ENCODE measurements at regions not wholly inside any gene's neighbourhood (a gene's known extent, or its start where the extent isn't known, plus 50 kb on each side); places are given as distances from the start of the nearest gene placed in this dataset.

DNA sequence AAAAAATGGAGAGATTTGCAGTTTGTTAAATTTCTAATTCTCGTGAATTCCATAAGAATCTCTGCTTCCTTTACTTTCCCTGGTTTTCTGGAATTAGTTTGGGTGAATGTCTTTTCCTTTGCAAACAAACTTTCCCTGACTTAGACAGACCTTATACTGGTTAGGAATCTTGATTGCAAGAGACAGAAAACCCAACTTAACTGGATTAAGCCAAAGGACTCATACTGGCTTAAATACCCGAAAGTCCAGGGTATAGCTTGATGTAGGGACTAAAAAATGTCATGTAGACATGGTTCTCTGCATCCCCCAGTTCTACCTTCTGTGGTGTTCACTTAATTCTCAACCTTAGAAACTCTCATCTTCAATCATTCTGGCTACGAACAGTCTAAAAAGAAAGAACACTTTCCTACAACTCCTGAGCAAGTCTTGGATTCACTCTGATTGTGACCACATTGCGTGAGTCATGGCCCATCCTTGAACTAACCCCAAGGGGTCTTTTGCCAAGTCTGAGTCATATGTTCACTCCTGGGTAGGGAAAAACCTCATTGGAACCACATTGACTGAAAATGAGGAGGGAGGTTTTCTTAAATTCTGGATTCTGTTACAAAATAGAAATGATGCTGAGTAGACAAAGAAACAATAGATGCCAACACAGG is 136.0 kb upstream of the DAZL start:
- H2BK15ac ChIP-seq (replicated peaks; ENCODE audit: low read depth), result no peak overlapping the region
- no peak overlapping the region for H4K8ac ChIP-seq (ENCODE audit: low read depth, low read length)
- no peaks in the 10 kb centered on the region for H3K79me1 ChIP-seq (ENCODE audit: low read length)
- H4K5ac ChIP-seq (ENCODE audit: low read length), result no peak overlapping the region
- H2AK5ac ChIP-seq (ENCODE audit: low read length), result no peak overlapping the region
- H3K27ac ChIP-seq (ENCODE audit: low read depth, low read length), result no peak overlapping the region
- no peak for DNase-seq
- no peak overlapping the region for H3K18ac ChIP-seq (ENCODE audit: low read length)
- H3K27me3 ChIP-seq (ENCODE audit: insufficient read depth, low read length, poor library complexity), result no peaks in the 10 kb centered on the region
- H3K4me1 ChIP-seq (ENCODE audit: control insufficient read depth, low read depth, low read length), result no peaks in the 10 kb centered on the region
- H3K23ac ChIP-seq (ENCODE audit: low read length), result no peak overlapping the region
- no peak overlapping the region for H2BK120ac ChIP-seq (ENCODE audit: low read depth, low read length)
- H3K79me2 ChIP-seq (ENCODE audit: control insufficient read depth, insufficient read depth, low read length), result no peaks in the 10 kb centered on the region
- no peak overlapping the region for H2BK5ac ChIP-seq (ENCODE audit: low read length)
- no peak overlapping the region for H3K4me2 ChIP-seq (ENCODE audit: low read length)
- H3K56ac ChIP-seq (ENCODE audit: low read length), result no peak overlapping the region
- H3K4ac ChIP-seq (ENCODE audit: low read depth, low read length), result no peak overlapping the region
- H3K4me3 ChIP-seq (ENCODE audit: low read length), result no peak overlapping the region
- H3K36me3 ChIP-seq (ENCODE audit: control insufficient read depth, insufficient read depth, low read length), result no peaks in the 10 kb centered on the region
- H3K9ac ChIP-seq (ENCODE audit: low read length), result no peak overlapping the region
- no CpG with 5 or more reads among the region's 4 CpGs for WGBS (ENCODE audit: extremely low coverage, insufficient coverage, low lambda C conversion rate)

DNA sequence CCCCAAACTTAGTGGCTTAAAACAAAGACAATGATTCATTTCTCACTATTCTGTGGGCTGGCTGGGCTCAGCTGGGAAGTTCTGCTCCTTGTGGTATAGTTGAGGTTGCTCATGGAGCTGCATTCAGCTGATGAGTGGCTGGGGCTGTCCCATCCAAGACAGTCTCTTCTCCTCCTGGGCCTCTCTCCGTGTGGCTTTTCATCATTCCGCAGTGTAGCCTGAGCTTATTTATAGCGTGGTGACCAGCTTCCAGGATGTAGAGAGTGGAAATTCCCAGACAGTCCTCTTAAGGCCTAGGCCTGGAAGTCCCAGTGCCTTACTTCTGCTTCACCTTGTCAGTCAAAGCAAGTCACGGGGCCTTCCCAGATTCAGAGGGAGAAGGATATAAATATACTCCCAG is 136.7 kb upstream of the DAZL start:
- H3K23ac ChIP-seq (ENCODE audit: low read length), result no peak overlapping the region
- no peak overlapping the region for H2BK15ac ChIP-seq (replicated peaks; ENCODE audit: low read depth)
- no peak overlapping the region for H4K5ac ChIP-seq (ENCODE audit: low read length)
- H3K4ac ChIP-seq (ENCODE audit: low read depth, low read length), result no peak overlapping the region
- no peak overlapping the region for H2AK5ac ChIP-seq (ENCODE audit: low read length)
- no peak overlapping the region for H2BK120ac ChIP-seq (ENCODE audit: low read depth, low read length)
- H3K4me3 ChIP-seq (ENCODE audit: low read length), result no peak overlapping the region
- H3K27me3 ChIP-seq (ENCODE audit: insufficient read depth, low read length, poor library complexity), result no peaks in the 10 kb centered on the region
- no CpG with 5 or more reads among the region's 4 CpGs for WGBS (ENCODE audit: extremely low coverage, insufficient coverage, low lambda C conversion rate)
- no peak overlapping the region for H2BK5ac ChIP-seq (ENCODE audit: low read length)
- no peak for DNase-seq
- H3K4me2 ChIP-seq (ENCODE audit: low read length), result no peak overlapping the region
- H4K8ac ChIP-seq (ENCODE audit: low read depth, low read length), result no peak overlapping the region
- no peaks in the 10 kb centered on the region for H3K79me1 ChIP-seq (ENCODE audit: low read length)
- H3K56ac ChIP-seq (ENCODE audit: low read length), result no peak overlapping the region
- H3K36me3 ChIP-seq (ENCODE audit: control insufficient read depth, insufficient read depth, low read length), result no peaks in the 10 kb centered on the region
- no peaks in the 10 kb centered on the region for H3K4me1 ChIP-seq (ENCODE audit: control insufficient read depth, low read depth, low read length)
- no peaks in the 10 kb centered on the region for H3K79me2 ChIP-seq (ENCODE audit: control insufficient read depth, insufficient read depth, low read length)
- no peak overlapping the region for H3K18ac ChIP-seq (ENCODE audit: low read length)
- no peak overlapping the region for H3K9ac ChIP-seq (ENCODE audit: low read length)
- H3K27ac ChIP-seq (ENCODE audit: low read depth, low read length), result no peak overlapping the region

DNA sequence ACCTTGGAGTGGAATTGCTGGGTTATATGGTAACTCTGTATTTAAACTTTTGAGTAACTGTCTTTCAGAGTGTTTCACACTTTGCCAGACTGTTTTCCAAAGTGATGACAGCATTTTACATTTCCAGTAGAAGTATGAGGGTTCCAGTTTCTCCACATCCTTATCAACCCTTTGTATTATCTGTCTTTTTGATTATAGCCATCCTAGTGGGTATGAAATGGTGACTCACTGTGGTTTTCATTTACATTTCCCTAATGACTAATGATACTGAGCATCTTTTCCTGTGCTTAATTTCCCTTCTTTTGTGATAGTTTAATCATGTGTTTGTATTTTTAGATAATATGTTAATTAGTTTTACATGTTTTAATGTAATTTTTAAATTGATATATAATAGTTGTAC is 138.1 kb upstream of the DAZL start:
- no peaks in the 10 kb centered on the region for H3K27me3 ChIP-seq (ENCODE audit: insufficient read depth, low read length, poor library complexity)
- no peak overlapping the region for H3K23ac ChIP-seq (ENCODE audit: low read length)
- H3K4ac ChIP-seq (ENCODE audit: low read depth, low read length), result no peak overlapping the region
- no peak overlapping the region for H4K5ac ChIP-seq (ENCODE audit: low read length)
- H3K79me1 ChIP-seq (ENCODE audit: low read length), result no peaks in the 10 kb centered on the region
- no peaks in the 10 kb centered on the region for H3K4me1 ChIP-seq (ENCODE audit: control insufficient read depth, low read depth, low read length)
- no peak overlapping the region for H3K18ac ChIP-seq (ENCODE audit: low read length)
- H3K79me2 ChIP-seq (ENCODE audit: control insufficient read depth, insufficient read depth, low read length), result no peaks in the 10 kb centered on the region
- H2BK15ac ChIP-seq (replicated peaks; ENCODE audit: low read depth), result no peak overlapping the region
- no peak overlapping the region for H3K4me3 ChIP-seq (ENCODE audit: low read length)
- H3K56ac ChIP-seq (ENCODE audit: low read length), result no peak overlapping the region
- H2BK120ac ChIP-seq (ENCODE audit: low read depth, low read length), result no peak overlapping the region
- no peak for DNase-seq
- H3K9ac ChIP-seq (ENCODE audit: low read length), result no peak overlapping the region
- H2AK5ac ChIP-seq (ENCODE audit: low read length), result no peak overlapping the region
- no peak overlapping the region for H3K4me2 ChIP-seq (ENCODE audit: low read length)
- H3K36me3 ChIP-seq (ENCODE audit: control insufficient read depth, insufficient read depth, low read length), result no peaks in the 10 kb centered on the region
- no peak overlapping the region for H2BK5ac ChIP-seq (ENCODE audit: low read length)
- H4K8ac ChIP-seq (ENCODE audit: low read depth, low read length), result no peak overlapping the region
- no peak overlapping the region for H3K27ac ChIP-seq (ENCODE audit: low read depth, low read length)

DNA sequence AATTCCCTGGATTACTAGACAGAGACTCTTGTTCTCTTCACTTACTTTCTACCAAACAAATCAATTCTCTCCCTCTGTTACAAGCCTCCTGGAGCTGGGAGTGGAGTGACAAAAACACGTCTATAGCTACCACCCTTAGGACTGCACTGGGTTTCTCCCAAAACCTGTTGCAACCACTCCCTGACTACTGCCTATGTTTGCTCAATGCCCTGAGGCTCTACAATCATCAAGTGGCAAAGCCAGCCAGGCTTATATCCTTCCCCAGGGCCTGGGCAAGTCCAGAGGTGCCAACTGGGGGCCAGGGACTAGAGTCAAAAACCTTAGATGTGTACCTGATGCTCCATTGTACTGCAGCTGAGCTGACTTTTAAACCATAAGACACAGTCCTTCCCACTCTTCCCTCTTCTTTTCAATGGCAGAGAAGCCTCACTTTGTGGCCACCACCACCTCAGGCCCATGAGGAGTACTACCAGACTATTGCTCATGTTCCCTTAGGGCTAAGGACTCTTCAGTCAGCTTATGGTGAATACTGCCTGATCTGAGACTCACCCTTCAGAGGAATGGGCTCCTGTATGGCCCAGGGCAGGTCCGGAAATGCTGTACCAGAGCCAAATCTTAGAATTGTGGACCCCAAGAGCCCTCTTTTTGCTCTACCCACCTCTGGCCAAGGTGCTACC is 125.4 kb upstream of the PLCL2 start:
- Histone ChIP-seq H3K9ac (ENCODE audit: low read length) (no peak overlapping the region), H3K79me1 (ENCODE audit: low read length) (no peaks in the 10 kb centered on the region), H3K4me3 (ENCODE audit: low read length) (no peak overlapping the region), H3K4me2 (ENCODE audit: low read length) (no peak overlapping the region), H4K5ac (ENCODE audit: low read length) (no peak overlapping the region), H3K27ac (ENCODE audit: low read depth, low read length) (no peak overlapping the region), H3K27me3 (ENCODE audit: insufficient read depth, low read length, poor library complexity) (no peaks in the 10 kb centered on the region), H3K4me1 (ENCODE audit: control insufficient read depth, low read depth, low read length) (no peaks in the 10 kb centered on the region), H3K56ac (ENCODE audit: low read length) (no peak overlapping the region), H2BK120ac (ENCODE audit: low read depth, low read length) (no peak overlapping the region), H2BK5ac (ENCODE audit: low read length) (no peak overlapping the region), H3K4ac (ENCODE audit: low read depth, low read length) (no peak overlapping the region), H2AK5ac (ENCODE audit: low read length) (no peak overlapping the region), H3K18ac (ENCODE audit: low read length) (no peak overlapping the region), H3K36me3 (ENCODE audit: control insufficient read depth, insufficient read depth, low read length) (no peaks in the 10 kb centered on the region), H2BK15ac (replicated peaks; ENCODE audit: low read depth) (no peak overlapping the region), H3K79me2 (ENCODE audit: control insufficient read depth, insufficient read depth, low read length) (no peaks in the 10 kb centered on the region), H3K23ac (ENCODE audit: low read length) (no peak overlapping the region), H4K8ac (ENCODE audit: low read depth, low read length) (no peak overlapping the region)
- no CpG with 5 or more reads among the region's 2 CpGs for WGBS (ENCODE audit: extremely low coverage, insufficient coverage, low lambda C conversion rate)
- no peak for DNase-seq

DNA sequence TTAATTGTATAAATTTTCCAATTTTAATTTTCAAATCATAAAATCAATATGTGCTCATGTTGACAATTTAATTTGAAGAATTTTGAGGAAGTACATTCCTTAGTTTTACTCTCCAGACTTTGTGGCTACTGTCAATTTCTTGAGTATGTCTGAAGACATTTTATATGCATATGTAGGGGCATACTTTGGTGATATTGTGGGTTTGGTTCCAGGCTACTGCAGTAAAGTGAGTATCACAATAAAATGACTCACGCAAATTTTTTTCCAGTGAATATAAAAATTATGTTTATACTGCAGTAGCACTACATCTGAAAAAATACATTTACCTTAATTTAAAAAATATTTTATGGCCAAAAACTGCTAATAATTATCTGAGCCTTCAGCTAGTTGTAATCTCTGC is 123.2 kb upstream of the PLCL2 start:
- no peak for DNase-seq
- H4K8ac ChIP-seq (ENCODE audit: low read depth, low read length), result no peak overlapping the region
- no peak overlapping the region for H3K18ac ChIP-seq (ENCODE audit: low read length)
- WGBS (ENCODE audit: extremely low coverage, insufficient coverage, low lambda C conversion rate), result no CpG with 5 or more reads among the region's 1 CpG
- H3K4me2 ChIP-seq (ENCODE audit: low read length), result no peak overlapping the region
- H3K4ac ChIP-seq (ENCODE audit: low read depth, low read length), result no peak overlapping the region
- H3K4me3 ChIP-seq (ENCODE audit: low read length), result no peak overlapping the region
- H2BK5ac ChIP-seq (ENCODE audit: low read length), result no peak overlapping the region
- no peak overlapping the region for H3K9ac ChIP-seq (ENCODE audit: low read length)
- H2BK120ac ChIP-seq (ENCODE audit: low read depth, low read length), result no peak overlapping the region
- H3K56ac ChIP-seq (ENCODE audit: low read length), result no peak overlapping the region
- no peaks in the 10 kb centered on the region for H3K4me1 ChIP-seq (ENCODE audit: control insufficient read depth, low read depth, low read length)
- H4K5ac ChIP-seq (ENCODE audit: low read length), result no peak overlapping the region
- H3K36me3 ChIP-seq (ENCODE audit: control insufficient read depth, insufficient read depth, low read length), result no peaks in the 10 kb centered on the region
- no peak overlapping the region for H3K27ac ChIP-seq (ENCODE audit: low read depth, low read length)
- H3K79me1 ChIP-seq (ENCODE audit: low read length), result no peaks in the 10 kb centered on the region
- H3K23ac ChIP-seq (ENCODE audit: low read length), result no peak overlapping the region
- H3K79me2 ChIP-seq (ENCODE audit: control insufficient read depth, insufficient read depth, low read length), result no peaks in the 10 kb centered on the region
- H3K27me3 ChIP-seq (ENCODE audit: insufficient read depth, low read length, poor library complexity), result no peaks in the 10 kb centered on the region
- H2BK15ac ChIP-seq (replicated peaks; ENCODE audit: low read depth), result no peak overlapping the region
- H2AK5ac ChIP-seq (ENCODE audit: low read length), result no peak overlapping the region

DNA sequence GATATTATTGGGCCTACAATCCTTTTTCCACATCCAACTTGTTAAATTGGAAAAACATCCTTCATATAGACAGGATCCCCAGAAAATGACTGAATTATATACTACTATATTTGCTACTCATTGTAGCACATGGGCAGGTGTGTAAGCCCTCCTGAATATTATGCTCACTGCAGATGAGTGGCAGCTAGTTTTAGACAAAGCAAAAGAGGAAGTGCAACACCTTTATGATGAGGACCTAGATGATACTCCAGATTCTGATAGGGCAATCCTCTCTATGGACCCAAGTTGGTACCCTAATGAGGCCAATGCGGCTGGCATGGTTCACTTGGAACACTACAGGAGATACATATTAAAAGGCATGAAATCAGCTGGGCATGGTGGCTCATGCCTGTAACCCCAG is 119.1 kb upstream of the PLCL2 start:
- Histone ChIP-seq H2BK120ac (ENCODE audit: low read depth, low read length) (no peak overlapping the region), H2BK5ac (ENCODE audit: low read length) (no peak overlapping the region), H3K4me3 (ENCODE audit: low read length) (no peak overlapping the region), H2AK5ac (ENCODE audit: low read length) (no peak overlapping the region), H3K79me1 (ENCODE audit: low read length) (no peaks in the 10 kb centered on the region), H3K4me1 (ENCODE audit: control insufficient read depth, low read depth, low read length) (no peaks in the 10 kb centered on the region), H3K23ac (ENCODE audit: low read length) (no peak overlapping the region), H2BK15ac (replicated peaks; ENCODE audit: low read depth) (no peak overlapping the region), H4K8ac (ENCODE audit: low read depth, low read length) (no peak overlapping the region), H3K4ac (ENCODE audit: low read depth, low read length) (no peak overlapping the region), H3K18ac (ENCODE audit: low read length) (no peak overlapping the region), H3K56ac (ENCODE audit: low read length) (no peak overlapping the region), H3K27ac (ENCODE audit: low read depth, low read length) (no peak overlapping the region), H3K36me3 (ENCODE audit: control insufficient read depth, insufficient read depth, low read length) (no peaks in the 10 kb centered on the region), H3K27me3 (ENCODE audit: insufficient read depth, low read length, poor library complexity) (no peaks in the 10 kb centered on the region), H3K79me2 (ENCODE audit: control insufficient read depth, insufficient read depth, low read length) (no peaks in the 10 kb centered on the region), H3K4me2 (ENCODE audit: low read length) (no peak overlapping the region), H4K5ac (ENCODE audit: low read length) (no peak overlapping the region), H3K9ac (ENCODE audit: low read length) (no peak overlapping the region)
- no peak for DNase-seq
- no CpG with 5 or more reads among the region's 1 CpG for WGBS (ENCODE audit: extremely low coverage, insufficient coverage, low lambda C conversion rate)
